HG02943 (cell line): ENCODE measurements at regions not wholly inside any gene's neighbourhood (a gene's known extent, or its start where the extent isn't known, plus 50 kb on each side); places are given as distances from the start of the nearest gene placed in this dataset.
"Not testable (repeated sequence)": the region's sequence is repeated elsewhere in the genome, so short reads cannot be mapped to it uniquely, and the experiment has no call there.

Experiments used
- ATAC-seq: cut with Tn5 transposase; IDR thresholded peaks from one replicate; pipeline ENCODE4 v1.9.1; 2021; ENCODE audit warnings: mild to moderate bottlenecking, low read depth, moderate library complexity; ENCODE audit not compliant: unreplicated experiment

DNA sequence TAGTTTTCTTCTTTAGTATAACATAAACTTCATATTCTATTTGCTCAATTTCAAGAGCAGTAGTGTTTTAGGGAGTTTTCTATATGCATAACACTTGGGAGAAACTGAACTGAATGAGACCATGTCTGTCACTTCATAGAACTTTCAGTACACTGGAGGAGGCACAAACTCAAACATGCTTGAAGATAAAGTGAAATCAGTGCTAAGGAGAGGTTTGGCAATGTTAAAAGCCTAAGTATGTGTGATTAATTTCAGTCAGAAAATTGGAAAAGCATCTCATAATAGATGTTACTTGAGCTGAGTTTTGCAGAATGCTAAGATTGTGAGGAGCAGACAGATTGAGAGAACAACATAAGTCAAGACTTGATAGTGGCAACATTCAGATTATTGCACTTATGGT, 411.2 kb upstream of the HS3ST1 start:
- no peak for ATAC-seq

DNA sequence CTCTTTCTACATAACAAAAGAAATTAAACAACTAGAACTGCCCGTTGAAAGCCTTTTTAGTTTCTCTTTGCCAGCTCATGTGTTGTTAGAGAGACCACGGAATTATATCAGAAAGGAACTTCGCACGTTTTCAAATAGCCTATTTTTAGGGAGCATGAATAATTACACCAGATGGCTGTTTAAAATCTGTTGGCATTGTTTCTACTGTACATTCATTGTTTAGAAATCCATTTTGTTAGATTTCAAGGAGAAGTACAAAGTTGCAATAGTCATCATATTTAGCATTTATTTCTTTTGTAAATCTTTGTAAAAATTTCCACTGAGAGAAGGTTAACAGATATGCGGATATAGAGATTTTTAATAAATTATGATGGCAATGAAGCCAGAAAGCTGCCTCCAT, 403.0 kb upstream of the HS3ST1 start:
- no peak for ATAC-seq

DNA sequence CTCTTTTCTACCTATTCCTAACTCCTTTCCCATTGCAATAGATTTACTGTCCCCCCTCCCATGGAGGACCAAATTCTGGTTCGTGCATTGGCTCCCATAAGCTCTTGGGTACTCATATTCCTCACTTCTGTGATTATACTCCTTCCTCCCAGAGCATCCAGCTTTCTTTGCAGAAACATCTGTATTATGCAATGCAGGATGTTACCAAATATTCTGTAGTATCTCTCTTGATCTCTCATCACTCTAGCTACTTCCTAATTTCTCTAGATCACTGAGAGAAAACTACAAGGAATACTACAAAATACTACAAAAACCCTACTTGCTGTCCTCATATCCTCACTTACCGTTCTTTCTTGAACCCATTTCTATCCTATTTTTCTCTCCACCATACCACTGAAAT, 395.9 kb upstream of the HS3ST1 start:
- ATAC-seq = no peak

DNA sequence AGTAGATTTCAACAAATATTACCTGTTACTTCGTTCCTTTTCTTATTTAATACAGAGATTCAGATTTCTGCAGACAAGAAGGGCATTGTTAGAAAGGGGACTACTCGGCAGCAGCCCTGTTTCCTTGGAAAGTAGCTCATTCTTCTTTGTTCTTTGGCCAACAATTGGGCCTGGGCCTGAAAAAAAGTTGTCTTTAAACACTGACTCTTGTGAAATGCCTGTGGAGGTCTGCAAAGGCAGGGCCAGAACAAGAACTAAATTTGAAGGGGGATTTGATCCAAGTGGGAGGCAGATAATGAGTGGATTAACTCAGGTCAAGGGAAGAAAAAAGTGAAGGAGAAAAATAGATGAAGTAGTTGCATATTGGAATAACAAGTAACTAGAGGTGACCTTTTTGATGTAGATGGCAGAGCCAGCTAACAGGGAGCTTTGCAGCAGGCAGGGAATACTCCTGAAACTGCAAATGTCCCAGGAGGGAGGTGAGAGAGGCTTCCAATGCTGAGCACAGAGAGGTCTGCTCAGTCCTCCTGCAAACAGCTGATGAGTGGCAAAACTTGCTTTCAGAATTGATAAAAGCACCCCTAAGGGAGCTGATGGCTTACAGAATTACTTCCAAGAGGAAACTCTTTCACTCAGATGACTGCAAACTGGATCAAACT, 393.2 kb upstream of the HS3ST1 start:
- ATAC-seq = no peak

- ATAC-seq = no peak
Observed at GRCh38 chr4:11817088-11817487, 388.4 kb upstream of the HS3ST1 start.

- no peak for ATAC-seq
Observed at GRCh38 chr4:11814758-11815157, 386.1 kb upstream of the HS3ST1 start.

DNA sequence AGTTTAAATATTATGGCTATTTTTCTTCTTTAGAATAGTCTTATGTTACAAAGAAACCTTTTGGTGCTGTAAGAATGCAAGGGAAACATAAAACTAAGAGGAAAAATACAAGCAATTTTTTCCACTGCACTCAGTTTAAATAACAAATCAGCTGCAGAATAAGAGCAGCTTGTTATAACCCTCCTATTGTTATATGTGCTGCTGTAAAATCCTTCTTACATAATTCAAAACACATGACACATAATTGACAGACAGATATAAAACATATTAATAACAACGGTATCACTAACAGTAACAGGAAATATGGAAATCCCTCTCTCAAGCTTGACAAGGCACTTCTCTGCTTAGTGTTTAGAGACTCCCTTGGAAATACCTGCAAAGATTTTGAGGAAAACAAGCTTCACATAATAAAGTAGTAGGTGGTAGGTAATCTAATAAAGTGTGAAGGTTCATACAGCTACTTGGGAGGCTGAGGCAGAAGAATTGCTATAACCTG, 385.3 kb upstream of the HS3ST1 start:
- ATAC-seq = no peak

- not testable (repeated sequence) for ATAC-seq
Observed at GRCh38 chr4:11811521-11811920, 382.8 kb upstream of the HS3ST1 start.

- no peak for ATAC-seq
Observed at GRCh38 chr4:11805842-11806241, 377.1 kb upstream of the HS3ST1 start.

DNA sequence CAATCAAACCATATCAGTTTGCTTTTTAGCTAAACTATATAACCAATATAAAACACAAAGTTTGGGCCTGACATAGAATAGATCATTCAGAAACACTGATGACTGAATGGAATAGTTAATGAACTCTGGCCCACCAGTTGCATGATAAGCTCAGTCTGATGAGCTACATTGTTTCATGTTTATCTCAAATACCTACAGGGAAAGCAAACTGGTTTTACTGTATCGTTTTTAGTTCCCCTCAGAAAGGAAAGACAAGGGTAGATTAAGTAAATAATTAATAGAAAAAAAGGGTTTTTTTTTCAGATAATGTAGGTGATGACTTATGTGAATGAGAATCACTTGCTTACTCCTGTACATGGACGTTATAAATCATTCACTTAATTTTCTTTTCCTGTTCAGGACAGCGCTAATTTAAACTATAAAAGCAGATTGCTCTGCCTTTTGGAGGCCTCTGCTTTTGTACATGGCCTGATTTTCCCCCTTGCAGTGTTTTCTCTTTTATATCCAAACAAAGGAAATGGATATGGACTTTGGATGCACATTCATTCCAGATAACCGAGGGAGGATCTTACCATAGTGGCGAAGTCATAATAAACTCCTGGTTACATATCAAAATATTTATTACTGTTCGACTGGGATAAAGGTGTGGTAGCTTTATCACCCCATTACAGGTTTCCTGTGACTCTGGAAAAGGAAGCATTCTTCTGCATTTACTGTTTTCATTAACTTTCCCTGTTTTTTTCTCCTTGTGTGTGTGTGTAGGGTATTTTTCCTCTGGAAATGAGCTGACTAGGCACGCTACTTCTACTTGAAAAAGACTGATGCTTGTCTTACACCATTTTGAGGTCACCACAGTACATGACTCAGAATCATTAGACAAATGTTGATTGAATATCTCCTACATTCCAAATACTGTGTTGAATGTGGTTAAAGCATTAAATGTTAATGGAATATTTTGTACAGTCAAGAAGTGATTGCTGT, 373.1 kb upstream of the HS3ST1 start:
- ATAC-seq = peak; percentile 91

DNA sequence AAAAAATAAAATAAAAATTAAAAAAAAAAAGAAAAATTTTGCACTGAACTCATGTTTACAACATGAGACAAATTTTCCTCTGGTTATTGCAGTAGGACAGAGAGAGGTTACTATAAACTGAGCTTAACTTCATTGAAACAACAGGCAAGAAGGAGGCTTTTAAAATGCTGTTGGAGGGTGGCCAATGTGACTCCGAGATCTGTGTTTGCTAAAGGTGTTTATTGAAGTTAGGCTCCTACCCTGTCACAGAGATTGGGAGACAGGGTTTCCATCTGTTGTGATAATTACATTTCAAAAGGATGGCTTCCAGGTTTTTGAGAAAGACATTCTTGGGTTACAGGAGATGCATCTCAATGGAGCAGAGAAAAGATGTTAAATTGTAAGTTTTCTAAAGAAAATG, 370.5 kb upstream of the HS3ST1 start:
- ATAC-seq = no peak

- ATAC-seq = no peak
Observed at GRCh38 chr4:11791797-11792196, 363.1 kb upstream of the HS3ST1 start.

GRCh38 chr4:11790230-11790629, 361.5 kb upstream of the HS3ST1 start:
- no peak for ATAC-seq

DNA sequence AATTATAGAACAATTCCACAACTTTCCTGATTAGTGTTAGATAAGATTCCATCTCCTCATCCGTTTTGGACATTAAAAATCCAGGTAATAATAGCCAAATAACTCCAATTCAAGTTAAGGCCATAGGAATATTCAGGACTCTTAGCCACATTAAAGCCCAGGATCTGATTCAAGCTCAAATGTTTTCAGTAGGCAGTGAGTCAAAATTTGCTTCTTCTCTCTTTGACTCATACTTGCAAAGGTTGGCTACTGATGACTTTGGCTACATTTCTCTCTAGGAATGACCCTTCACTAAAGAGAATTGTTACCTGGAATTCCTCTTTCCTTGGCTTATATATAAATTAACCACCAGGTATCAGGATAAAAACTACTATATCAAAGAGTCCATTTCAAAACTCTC, 354.9 kb upstream of the HS3ST1 start:
- ATAC-seq = no peak

GRCh38 chr4:11782859-11783258, 354.2 kb upstream of the HS3ST1 start:
- ATAC-seq = no peak

DNA sequence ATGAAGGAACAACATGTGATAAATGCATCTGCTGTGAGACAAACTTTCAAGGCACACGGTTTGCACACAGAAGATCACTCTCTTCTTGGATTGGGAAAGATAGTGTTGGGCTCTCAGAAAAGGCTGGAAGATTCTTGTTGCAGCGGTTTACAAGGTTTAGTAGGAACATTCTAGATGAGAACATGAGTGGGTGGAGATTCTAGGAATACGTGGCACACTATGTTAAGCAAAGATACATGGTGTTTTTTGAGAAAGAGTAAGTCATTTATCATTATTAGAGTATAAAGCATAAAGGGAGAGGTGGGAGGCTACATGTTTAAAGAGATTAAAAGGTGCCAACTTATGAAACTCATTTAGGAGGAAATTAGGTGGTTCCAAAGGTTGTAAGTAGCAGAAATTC, 348.8 kb upstream of the HS3ST1 start:
- no peak for ATAC-seq

GRCh38 chr4:11774346-11774745, 345.7 kb upstream of the HS3ST1 start:
- no peak for ATAC-seq

DNA sequence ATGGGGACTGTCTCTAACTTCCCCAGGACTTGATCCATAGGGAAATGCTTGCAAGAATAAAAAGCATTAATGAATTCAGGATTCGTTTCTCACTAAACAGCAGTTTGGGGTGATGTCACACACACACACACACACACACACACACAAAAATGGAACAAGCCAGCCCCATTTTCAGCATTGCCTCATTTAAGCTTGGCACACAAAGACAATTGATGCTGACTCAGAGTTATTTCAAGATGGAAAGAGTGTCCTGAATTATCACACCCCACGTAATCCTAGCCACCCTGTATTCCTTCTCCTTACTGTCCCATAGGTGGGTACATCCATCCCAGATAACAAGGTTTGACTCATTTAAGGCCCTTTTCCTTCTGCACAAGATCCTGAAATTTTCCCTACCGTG, 345.1 kb upstream of the HS3ST1 start:
- ATAC-seq = no peak

DNA sequence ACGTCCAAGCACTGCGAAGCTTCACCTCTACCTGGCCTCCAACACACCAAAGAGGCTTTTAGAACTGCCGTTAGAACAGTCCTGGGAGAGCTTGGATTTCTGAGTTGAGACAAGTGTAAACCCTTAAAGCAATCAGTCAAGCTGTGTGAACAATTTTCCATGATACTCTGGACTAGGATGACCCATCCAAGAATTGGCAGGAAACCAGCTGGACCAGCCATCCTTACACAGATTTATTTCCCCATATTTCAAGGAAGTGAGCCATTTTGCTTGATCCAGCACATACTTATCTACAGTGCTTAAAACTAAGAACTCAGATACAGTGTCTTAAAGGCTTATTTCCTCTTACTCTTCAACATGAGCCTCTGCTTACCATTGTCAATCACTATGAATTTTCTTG, 340.7 kb upstream of the HS3ST1 start:
- no peak for ATAC-seq

GRCh38 chr4:11768251-11768972, 339.7 kb upstream of the HS3ST1 start:
- no peak for ATAC-seq

GRCh38 chr4:11765849-11766453, 337.3 kb upstream of the HS3ST1 start:
- no peak for ATAC-seq
